AG10803 (cell line): ENCODE measurements at regions not wholly inside any gene's neighbourhood (a gene's known extent, or its start where the extent isn't known, plus 50 kb on each side); places are given as distances from the start of the nearest gene placed in this dataset.

Source experiments
- DNase-seq: peaks from one replicate; pipeline ENCODE4 v3.0.0; 2010; ENCODE audit warnings: low read depth
- H3K4me3 ChIP-seq: 2 replicates; pipeline ENCODE4 v1.5.1; 2011; ENCODE audit warnings: mild to moderate bottlenecking, low read length, control low read depth
- CTCF ChIP-seq: conservative IDR thresholded peaks from 2 replicates; pipeline ENCODE4 v1.5.1; 2011; ENCODE audit warnings: mild to moderate bottlenecking, low read length, control low read depth, inconsistent platforms

- TF ChIP-seq CTCF: no peak
- DNase-seq: peak; percentile 69
- no peak overlapping the region for H3K4me3 ChIP-seq
These were observed 197.1 kb downstream of the SLC7A11 start for GRCh38 chr4:138045036-138045435.

- TF ChIP-seq CTCF: no peak
- no peak overlapping the region for H3K4me3 ChIP-seq
- DNase-seq: peak; percentile 16
These were observed 203.1 kb downstream of the SLC7A11 start for GRCh38 chr4:138039010-138039409.

GRCh38 chr4:138037696-138038095 lies 204.5 kb downstream of the SLC7A11 start:
- H3K4me3 ChIP-seq: no peak overlapping the region
- DNase-seq: peak; percentile 87

GRCh38 chr4:138035781-138036258 lies 206.3 kb downstream of the SLC7A11 start:
- peak; percentile 73 for DNase-seq
- peak; percentile 76 for TF ChIP-seq CTCF
- no peak overlapping the region for H3K4me3 ChIP-seq

More at GRCh38 chr4:138037696-138038095, 204.5 kb downstream of the SLC7A11 start:
- TF ChIP-seq CTCF: no peak

GRCh38 chr4:138034871-138035270 lies 207.3 kb downstream of the SLC7A11 start:
- no peak overlapping the region for H3K4me3 ChIP-seq
- no peak for TF ChIP-seq CTCF
- DNase-seq: peak; percentile 63

GRCh38 chr4:138032222-138032621 lies 209.9 kb downstream of the SLC7A11 start:
- TF ChIP-seq CTCF: no peak
- DNase-seq: no peak
- H3K4me3 ChIP-seq: no peak overlapping the region

- no peak overlapping the region for H3K4me3 ChIP-seq
- TF ChIP-seq CTCF: no peak
- peak; percentile 33 for DNase-seq
These were observed 211.8 kb downstream of the SLC7A11 start for GRCh38 chr4:138030375-138030774.
